ENCODE measurements at regions not wholly inside any gene's neighbourhood (a gene's known extent, or its start where the extent isn't known, plus 50 kb on each side); places are given as distances from the start of the nearest gene placed in this dataset.
"Not testable (repeated sequence)": the region's sequence is repeated elsewhere in the genome, so short reads cannot be mapped to it uniquely, and the experiment has no call there.

DNA sequence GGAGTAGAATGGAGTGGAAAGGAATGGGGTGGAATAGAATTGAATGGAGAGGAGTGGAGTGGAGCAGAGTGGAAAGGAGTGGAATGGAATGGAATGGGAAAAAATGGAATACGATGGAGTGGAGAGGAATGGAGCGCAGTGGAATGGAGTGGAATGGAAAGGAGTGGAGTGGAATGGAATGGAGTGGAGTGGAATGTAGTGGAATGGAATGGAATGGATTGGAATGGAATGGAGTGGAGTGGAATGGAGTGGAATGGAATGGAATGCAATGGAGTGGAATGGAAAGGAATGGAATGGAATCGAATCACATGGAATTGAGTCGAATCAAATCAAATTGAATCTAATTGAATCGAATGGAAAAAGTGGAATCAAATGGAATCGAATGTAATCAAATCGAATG lies 1016.1 kb downstream of the CDY1 start:
- H3K4me3 ChIP-seq (ENCODE audit: low read length in 3 of 3) = no peak overlapping the region
- H3K4me1 ChIP-seq (ENCODE audit: control insufficient read depth in 3 of 3, insufficient read depth in 3 of 3, low read length in 3 of 3) = no peaks in the 10 kb centered on the region
- no peaks in the 10 kb centered on the region for H3K27me3 ChIP-seq (ENCODE audit: control insufficient read depth in 3 of 3, insufficient read depth in 3 of 3, low read length in 3 of 3)
- no peak overlapping the region for H3K27ac ChIP-seq (ENCODE audit: low read depth, low read length)
- H3K9ac ChIP-seq (ENCODE audit: low read depth in 1 of 3, low read length in 3 of 3) = no peak overlapping the region
- peaks cover 0 to 32% (median 0%) of the 10 kb centered on the region in 3 donors for H3K9me3 ChIP-seq (ENCODE audit: control insufficient read depth in 3 of 3, low read length in 3 of 3)
- H3K36me3 ChIP-seq (ENCODE audit: control insufficient read depth in 3 of 3, insufficient read depth in 3 of 3, low read length in 3 of 3) = no peaks in the 10 kb centered on the region

DNA sequence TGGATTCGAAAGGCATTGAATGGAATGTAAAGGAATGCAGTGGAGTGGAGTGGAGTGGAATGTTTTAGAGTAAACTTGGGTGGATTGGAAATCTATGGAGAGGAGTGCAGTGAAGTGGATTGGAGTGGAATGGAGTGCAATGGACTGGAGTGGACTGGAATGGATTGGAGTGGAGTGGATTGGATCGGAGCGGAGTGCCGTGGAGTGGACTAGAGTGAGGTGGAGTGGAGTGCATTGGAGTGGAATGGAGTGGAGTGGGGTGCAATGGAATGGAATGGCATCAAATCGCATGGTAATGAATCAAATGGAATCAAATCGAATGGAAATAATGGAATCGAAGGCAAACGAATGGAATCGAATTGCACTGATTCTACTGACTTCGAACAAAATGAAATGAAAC lies 1023.9 kb downstream of the CDY1 start:
- not testable (repeated sequence) for H3K4me3 ChIP-seq (ENCODE audit: low read length in 3 of 3)

DNA sequence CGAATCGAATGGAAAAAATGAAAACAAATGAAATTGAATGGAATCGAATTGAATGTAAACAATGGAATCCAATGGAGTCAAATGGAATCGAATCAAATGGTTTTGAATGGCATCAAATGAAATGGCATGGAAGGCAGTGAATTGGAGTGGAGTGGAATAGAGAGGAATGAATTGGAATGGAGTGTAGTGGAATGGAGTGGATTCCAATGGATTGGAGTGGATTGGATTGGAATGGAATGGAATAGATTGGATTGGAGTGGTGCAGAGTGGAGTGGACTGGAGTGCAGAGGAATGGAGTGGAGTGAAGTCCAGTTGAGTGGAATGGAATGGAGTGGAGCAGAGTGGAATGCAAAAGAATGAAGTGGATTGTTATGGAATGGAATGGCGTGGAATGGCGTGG lies 1026.3 kb downstream of the CDY1 start:
- H3K4me1 ChIP-seq (ENCODE audit: control insufficient read depth in 3 of 3, insufficient read depth in 3 of 3, low read length in 3 of 3); H3K36me3 ChIP-seq (ENCODE audit: control insufficient read depth in 3 of 3, insufficient read depth in 3 of 3, low read length in 3 of 3); H3K9ac ChIP-seq (ENCODE audit: low read depth in 1 of 3, low read length in 3 of 3); H3K27me3 ChIP-seq (ENCODE audit: control insufficient read depth in 3 of 3, insufficient read depth in 3 of 3, low read length in 3 of 3); H3K27ac ChIP-seq (ENCODE audit: low read depth, low read length): not testable (repeated sequence)
- peaks cover 0 to 18% (median 2%) of the 10 kb centered on the region in 3 donors for H3K9me3 ChIP-seq (ENCODE audit: control insufficient read depth in 3 of 3, low read length in 3 of 3)
- peak overlapping the region in 1 of 3 donors; percentile 2 for H3K4me3 ChIP-seq (ENCODE audit: low read length in 3 of 3)

More for the DNA sequence above, 1023.9 kb downstream of the CDY1 start:
- H3K9ac ChIP-seq (ENCODE audit: low read depth in 1 of 3, low read length in 3 of 3); H3K27me3 ChIP-seq (ENCODE audit: control insufficient read depth in 3 of 3, insufficient read depth in 3 of 3, low read length in 3 of 3); H3K36me3 ChIP-seq (ENCODE audit: control insufficient read depth in 3 of 3, insufficient read depth in 3 of 3, low read length in 3 of 3); H3K4me1 ChIP-seq (ENCODE audit: control insufficient read depth in 3 of 3, insufficient read depth in 3 of 3, low read length in 3 of 3); H3K27ac ChIP-seq (ENCODE audit: low read depth, low read length): not testable (repeated sequence)
- peaks cover 0 to 25% (median 2%) of the 10 kb centered on the region in 3 donors for H3K9me3 ChIP-seq (ENCODE audit: control insufficient read depth in 3 of 3, low read length in 3 of 3)

DNA sequence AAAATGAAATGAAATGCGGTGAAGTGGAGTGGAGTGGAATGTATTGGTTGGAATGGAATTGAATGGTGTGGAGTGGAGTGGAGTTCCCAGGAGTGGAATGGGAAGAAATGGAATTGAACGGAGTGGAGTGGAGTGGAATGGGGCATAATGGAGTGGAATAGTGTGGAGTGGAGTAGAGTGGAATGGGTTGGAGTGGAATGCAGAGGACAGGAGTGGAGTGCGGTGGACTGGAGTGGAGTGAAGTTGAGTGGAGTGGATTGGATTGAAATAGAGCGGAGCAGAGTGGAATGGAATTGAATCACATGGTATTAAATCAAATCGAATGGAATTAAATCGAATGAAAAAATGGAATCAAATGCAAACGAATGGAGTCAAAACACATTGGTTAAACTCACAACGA lies 1042.3 kb downstream of the CDY1 start:
- not testable (repeated sequence) for H3K27me3 ChIP-seq (ENCODE audit: control insufficient read depth in 3 of 3, insufficient read depth in 3 of 3, low read length in 3 of 3); H3K4me1 ChIP-seq (ENCODE audit: control insufficient read depth in 3 of 3, insufficient read depth in 3 of 3, low read length in 3 of 3); H3K27ac ChIP-seq (ENCODE audit: low read depth, low read length); H3K36me3 ChIP-seq (ENCODE audit: control insufficient read depth in 3 of 3, insufficient read depth in 3 of 3, low read length in 3 of 3); H3K9me3 ChIP-seq (ENCODE audit: control insufficient read depth in 3 of 3, low read length in 3 of 3); H3K9ac ChIP-seq (ENCODE audit: low read depth in 1 of 3, low read length in 3 of 3)
- peak overlapping the region in 1 of 3 donors; percentile 33 for H3K4me3 ChIP-seq (ENCODE audit: low read length in 3 of 3)

GRCh38 chrY:26666691-26667090 lies 1044.8 kb downstream of the CDY1 start:
- H3K4me1 ChIP-seq (ENCODE audit: control insufficient read depth in 3 of 3, insufficient read depth in 3 of 3, low read length in 3 of 3); H3K27ac ChIP-seq (ENCODE audit: low read depth, low read length); H3K27me3 ChIP-seq (ENCODE audit: control insufficient read depth in 3 of 3, insufficient read depth in 3 of 3, low read length in 3 of 3); H3K4me3 ChIP-seq (ENCODE audit: low read length in 3 of 3); H3K9ac ChIP-seq (ENCODE audit: low read depth in 1 of 3, low read length in 3 of 3); H3K36me3 ChIP-seq (ENCODE audit: control insufficient read depth in 3 of 3, insufficient read depth in 3 of 3, low read length in 3 of 3): not testable (repeated sequence)
- peaks cover 0 to 29% (median 23%) of the 10 kb centered on the region in 3 donors for H3K9me3 ChIP-seq (ENCODE audit: control insufficient read depth in 3 of 3, low read length in 3 of 3)

- H3K27ac ChIP-seq (ENCODE audit: low read depth, low read length); H3K36me3 ChIP-seq (ENCODE audit: control insufficient read depth in 3 of 3, insufficient read depth in 3 of 3, low read length in 3 of 3); H3K27me3 ChIP-seq (ENCODE audit: control insufficient read depth in 3 of 3, insufficient read depth in 3 of 3, low read length in 3 of 3); H3K4me3 ChIP-seq (ENCODE audit: low read length in 3 of 3); H3K4me1 ChIP-seq (ENCODE audit: control insufficient read depth in 3 of 3, insufficient read depth in 3 of 3, low read length in 3 of 3); H3K9ac ChIP-seq (ENCODE audit: low read depth in 1 of 3, low read length in 3 of 3): not testable (repeated sequence)
- H3K9me3 ChIP-seq (ENCODE audit: control insufficient read depth in 3 of 3, low read length in 3 of 3) = peaks cover 0 to 22% (median 17%) of the 10 kb centered on the region in 3 donors
Measured at GRCh38 chrY:26669243-26669642, 1047.3 kb downstream of the CDY1 start.

GRCh38 chrY:26670360-26670871 lies 1048.5 kb downstream of the CDY1 start:
- H3K27me3 ChIP-seq (ENCODE audit: control insufficient read depth in 3 of 3, insufficient read depth in 3 of 3, low read length in 3 of 3); H3K36me3 ChIP-seq (ENCODE audit: control insufficient read depth in 3 of 3, insufficient read depth in 3 of 3, low read length in 3 of 3); H3K9ac ChIP-seq (ENCODE audit: low read depth in 1 of 3, low read length in 3 of 3); H3K27ac ChIP-seq (ENCODE audit: low read depth, low read length); H3K4me1 ChIP-seq (ENCODE audit: control insufficient read depth in 3 of 3, insufficient read depth in 3 of 3, low read length in 3 of 3): not testable (repeated sequence)
- peak overlapping the region in 1 of 3 donors; percentile 1 for H3K4me3 ChIP-seq (ENCODE audit: low read length in 3 of 3)
- peaks cover 0 to 21% (median 17%) of the 10 kb centered on the region in 3 donors for H3K9me3 ChIP-seq (ENCODE audit: control insufficient read depth in 3 of 3, low read length in 3 of 3)

GRCh38 chrY:26670881-26671879 lies 1049.3 kb downstream of the CDY1 start:
- not testable (repeated sequence) for H3K27ac ChIP-seq (ENCODE audit: low read depth, low read length); H3K27me3 ChIP-seq (ENCODE audit: control insufficient read depth in 3 of 3, insufficient read depth in 3 of 3, low read length in 3 of 3); H3K36me3 ChIP-seq (ENCODE audit: control insufficient read depth in 3 of 3, insufficient read depth in 3 of 3, low read length in 3 of 3); H3K4me1 ChIP-seq (ENCODE audit: control insufficient read depth in 3 of 3, insufficient read depth in 3 of 3, low read length in 3 of 3); H3K9ac ChIP-seq (ENCODE audit: low read depth in 1 of 3, low read length in 3 of 3)
- peaks cover 0 to 21% (median 17%) of the 10 kb centered on the region in 3 donors for H3K9me3 ChIP-seq (ENCODE audit: control insufficient read depth in 3 of 3, low read length in 3 of 3)
- peak overlapping the region in 1 of 3 donors; percentile 1 for H3K4me3 ChIP-seq (ENCODE audit: low read length in 3 of 3)

Measured in skeletal muscle tissue (tissue), 3 donors.